H54 (cell line): ENCODE measurements at regions not wholly inside any gene's neighbourhood (a gene's known extent, or its start where the extent isn't known, plus 50 kb on each side); places are given as distances from the start of the nearest gene placed in this dataset.
"Not testable (repeated sequence)": the region's sequence is repeated elsewhere in the genome, so short reads cannot be mapped to it uniquely, and the experiment has no call there.

Experiments used
- DNase-seq: peaks from one replicate; pipeline ENCODE4 v3.0.0; 2011; ENCODE audit warnings: low spot score, mixed read lengths; ENCODE audit not compliant: insufficient read length
- FAIRE-seq: peaks from 3 replicates; lab custom pipeline; 2011; peaks lifted over from hg19 to GRCh38; lab: Jason Lieb, UNC
- POLR2A ChIP-seq: IDR thresholded peaks from 2 replicates; pipeline ENCODE4 v1.6.1; 2011; ENCODE audit warnings: low read depth, mild to moderate bottlenecking, low read length

- FAIRE-seq (no peak), DNase-seq (no peak)
- no peak for TF ChIP-seq POLR2A
These were observed 251.6 kb downstream of the USP46 start for GRCh38 chr4:52407545-52407944.

GRCh38 chr4:52408032-52408431 is 251.1 kb downstream of the USP46 start:
- no peak for FAIRE-seq
- TF ChIP-seq POLR2A, result no peak
- DNase-seq, result no peak

- no peak for TF ChIP-seq POLR2A
- no peak for FAIRE-seq
- no peak for DNase-seq
These were observed 250.6 kb downstream of the USP46 start for GRCh38 chr4:52408471-52408870.

- not testable (repeated sequence) for DNase-seq, FAIRE-seq
These were observed 249.3 kb downstream of the USP46 start for GRCh38 chr4:52409766-52410165.

GRCh38 chr4:52410971-52411370 is 248.1 kb downstream of the USP46 start:
- DNase-seq (no peak), FAIRE-seq (no peak)
- no peak for TF ChIP-seq POLR2A

GRCh38 chr4:52420330-52420729 is 238.8 kb downstream of the USP46 start:
- no peak for FAIRE-seq
- TF ChIP-seq POLR2A, result no peak
- DNase-seq, result no peak

- DNase-seq, result no peak
- no peak for FAIRE-seq
- TF ChIP-seq POLR2A, result no peak
These were observed 237.3 kb downstream of the USP46 start for GRCh38 chr4:52421811-52422213.

- FAIRE-seq, result no peak
- DNase-seq, result no peak
- TF ChIP-seq POLR2A, result no peak
These were observed 235.1 kb downstream of the USP46 start for GRCh38 chr4:52423967-52424366.

- TF ChIP-seq POLR2A, result no peak
- DNase-seq (no peak), FAIRE-seq (no peak)
These were observed 233.3 kb downstream of the USP46 start for GRCh38 chr4:52425751-52426326.

GRCh38 chr4:52431410-52431809 is 227.7 kb downstream of the USP46 start:
- no peak for DNase-seq
- no peak for TF ChIP-seq POLR2A
- no peak for FAIRE-seq

GRCh38 chr4:52431869-52432268 is 227.2 kb downstream of the USP46 start:
- no peak for DNase-seq
- FAIRE-seq, result no peak
- no peak for TF ChIP-seq POLR2A

- not testable (repeated sequence) for DNase-seq, FAIRE-seq
These were observed 216.6 kb downstream of the USP46 start for GRCh38 chr4:52442524-52442923.

- DNase-seq (no peak), FAIRE-seq (no peak)
- TF ChIP-seq POLR2A, result no peak
These were observed 186.7 kb downstream of the USP46 start for GRCh38 chr4:52472444-52472843.

- DNase-seq (no peak), FAIRE-seq (no peak)
- no peak for TF ChIP-seq POLR2A
These were observed 181.8 kb downstream of the USP46 start for GRCh38 chr4:52477191-52477780.

- no peak for FAIRE-seq
- DNase-seq, result no peak
- no peak for TF ChIP-seq POLR2A
These were observed 175.8 kb downstream of the USP46 start for GRCh38 chr4:52483186-52483890.
